ENCODE measurements at regions not wholly inside any gene's neighbourhood (a gene's known extent, or its start where the extent isn't known, plus 50 kb on each side); places are given as distances from the start of the nearest gene placed in this dataset.

- Histone ChIP-seq H3K36me3 (ENCODE audit: insufficient read depth, low read length) (no peaks in the 10 kb centered on the region), H3K79me2 (ENCODE audit: control insufficient read depth, insufficient read depth, low read length, unreplicated experiment) (no peaks in the 10 kb centered on the region), H3K27ac (ENCODE audit: low read depth, low read length) (no peak overlapping the region), H3K27me3 (ENCODE audit: insufficient read depth, low read length) (no peaks in the 10 kb centered on the region), H3K4me1 (ENCODE audit: control insufficient read depth, insufficient read depth, low read length, unreplicated experiment) (no peaks in the 10 kb centered on the region), H3K4me3 (ENCODE audit: low read depth, low read length) (no peak overlapping the region), H2AFZ (ENCODE audit: low read length, unreplicated experiment) (no peak overlapping the region)
Measured at GRCh38 chr14:27546111-27546510, 948.3 kb upstream of the NOVA1 start.

- Histone ChIP-seq H3K36me3 (ENCODE audit: insufficient read depth, low read length) (no peaks in the 10 kb centered on the region), H3K27me3 (ENCODE audit: insufficient read depth, low read length) (no peaks in the 10 kb centered on the region), H3K4me3 (ENCODE audit: low read depth, low read length) (no peak overlapping the region), H2AFZ (ENCODE audit: low read length, unreplicated experiment) (no peak overlapping the region), H3K4me1 (ENCODE audit: control insufficient read depth, insufficient read depth, low read length, unreplicated experiment) (no peaks in the 10 kb centered on the region), H3K79me2 (ENCODE audit: control insufficient read depth, insufficient read depth, low read length, unreplicated experiment) (no peaks in the 10 kb centered on the region), H3K27ac (ENCODE audit: low read depth, low read length) (no peak overlapping the region)
Measured at GRCh38 chr14:27553790-27554189, 956.0 kb upstream of the NOVA1 start.

GRCh38 chr14:27557445-27557844 is 959.6 kb upstream of the NOVA1 start:
- no peaks in the 10 kb centered on the region for H3K36me3 ChIP-seq (ENCODE audit: insufficient read depth, low read length)
- H3K79me2 ChIP-seq (ENCODE audit: control insufficient read depth, insufficient read depth, low read length, unreplicated experiment), result no peaks in the 10 kb centered on the region
- H3K27me3 ChIP-seq (ENCODE audit: insufficient read depth, low read length), result no peaks in the 10 kb centered on the region
- no peak overlapping the region for H2AFZ ChIP-seq (ENCODE audit: low read length, unreplicated experiment)
- H3K4me1 ChIP-seq (ENCODE audit: control insufficient read depth, insufficient read depth, low read length, unreplicated experiment), result no peaks in the 10 kb centered on the region
- no peak overlapping the region for H3K4me3 ChIP-seq (ENCODE audit: low read depth, low read length)
- H3K27ac ChIP-seq (ENCODE audit: low read depth, low read length), result no peak overlapping the region

GRCh38 chr14:27559848-27560247 is 962.0 kb upstream of the NOVA1 start:
- H3K27me3 ChIP-seq (ENCODE audit: insufficient read depth, low read length), result no peaks in the 10 kb centered on the region
- H3K79me2 ChIP-seq (ENCODE audit: control insufficient read depth, insufficient read depth, low read length, unreplicated experiment), result no peaks in the 10 kb centered on the region
- no peaks in the 10 kb centered on the region for H3K36me3 ChIP-seq (ENCODE audit: insufficient read depth, low read length)
- no peak overlapping the region for H2AFZ ChIP-seq (ENCODE audit: low read length, unreplicated experiment)
- no peaks in the 10 kb centered on the region for H3K4me1 ChIP-seq (ENCODE audit: control insufficient read depth, insufficient read depth, low read length, unreplicated experiment)
- H3K27ac ChIP-seq (ENCODE audit: low read depth, low read length), result no peak overlapping the region
- no peak overlapping the region for H3K4me3 ChIP-seq (ENCODE audit: low read depth, low read length)

GRCh38 chr14:27566843-27567382 is 969.1 kb upstream of the NOVA1 start:
- Histone ChIP-seq H3K79me2 (ENCODE audit: control insufficient read depth, insufficient read depth, low read length, unreplicated experiment) (no peaks in the 10 kb centered on the region), H2AFZ (ENCODE audit: low read length, unreplicated experiment) (no peak overlapping the region), H3K4me3 (ENCODE audit: low read depth, low read length) (no peak overlapping the region), H3K27ac (ENCODE audit: low read depth, low read length) (no peak overlapping the region), H3K27me3 (ENCODE audit: insufficient read depth, low read length) (no peaks in the 10 kb centered on the region), H3K36me3 (ENCODE audit: insufficient read depth, low read length) (no peaks in the 10 kb centered on the region), H3K4me1 (ENCODE audit: control insufficient read depth, insufficient read depth, low read length, unreplicated experiment) (no peaks in the 10 kb centered on the region)

- no peaks in the 10 kb centered on the region for H3K79me2 ChIP-seq (ENCODE audit: control insufficient read depth, insufficient read depth, low read length, unreplicated experiment)
- no peaks in the 10 kb centered on the region for H3K4me1 ChIP-seq (ENCODE audit: control insufficient read depth, insufficient read depth, low read length, unreplicated experiment)
- H3K27me3 ChIP-seq (ENCODE audit: insufficient read depth, low read length), result no peaks in the 10 kb centered on the region
- no peak overlapping the region for H3K4me3 ChIP-seq (ENCODE audit: low read depth, low read length)
- H3K36me3 ChIP-seq (ENCODE audit: insufficient read depth, low read length), result no peaks in the 10 kb centered on the region
- no peak overlapping the region for H2AFZ ChIP-seq (ENCODE audit: low read length, unreplicated experiment)
- H3K27ac ChIP-seq (ENCODE audit: low read depth, low read length), result no peak overlapping the region
Measured at GRCh38 chr14:27573018-27573417, 975.2 kb upstream of the NOVA1 start.

GRCh38 chr14:27587103-27587502 is 989.3 kb upstream of the NOVA1 start:
- H2AFZ ChIP-seq (ENCODE audit: low read length, unreplicated experiment), result no peak overlapping the region
- H3K27me3 ChIP-seq (ENCODE audit: insufficient read depth, low read length), result no peaks in the 10 kb centered on the region
- no peak overlapping the region for H3K4me3 ChIP-seq (ENCODE audit: low read depth, low read length)
- no peaks in the 10 kb centered on the region for H3K36me3 ChIP-seq (ENCODE audit: insufficient read depth, low read length)
- no peak overlapping the region for H3K27ac ChIP-seq (ENCODE audit: low read depth, low read length)
- H3K4me1 ChIP-seq (ENCODE audit: control insufficient read depth, insufficient read depth, low read length, unreplicated experiment), result no peaks in the 10 kb centered on the region
- no peaks in the 10 kb centered on the region for H3K79me2 ChIP-seq (ENCODE audit: control insufficient read depth, insufficient read depth, low read length, unreplicated experiment)

GRCh38 chr14:27605282-27605681 is 1007.4 kb upstream of the NOVA1 start:
- no peaks in the 10 kb centered on the region for H3K27me3 ChIP-seq (ENCODE audit: insufficient read depth, low read length)

GRCh38 chr14:27608377-27608776 is 1010.5 kb upstream of the NOVA1 start:
- Histone ChIP-seq H3K4me1 (ENCODE audit: control insufficient read depth, insufficient read depth, low read length, unreplicated experiment) (no peaks in the 10 kb centered on the region), H3K27ac (ENCODE audit: low read depth, low read length) (no peak overlapping the region), H2AFZ (ENCODE audit: low read length, unreplicated experiment) (no peak overlapping the region), H3K27me3 (ENCODE audit: insufficient read depth, low read length) (no peaks in the 10 kb centered on the region), H3K36me3 (ENCODE audit: insufficient read depth, low read length) (no peaks in the 10 kb centered on the region), H3K79me2 (ENCODE audit: control insufficient read depth, insufficient read depth, low read length, unreplicated experiment) (no peaks in the 10 kb centered on the region), H3K4me3 (ENCODE audit: low read depth, low read length) (no peak overlapping the region)

More at GRCh38 chr14:27605282-27605681, 1007.4 kb upstream of the NOVA1 start:
- Histone ChIP-seq H3K4me3 (ENCODE audit: low read depth, low read length) (no peak overlapping the region), H2AFZ (ENCODE audit: low read length, unreplicated experiment) (no peak overlapping the region), H3K4me1 (ENCODE audit: control insufficient read depth, insufficient read depth, low read length, unreplicated experiment) (no peaks in the 10 kb centered on the region), H3K27ac (ENCODE audit: low read depth, low read length) (no peak overlapping the region), H3K36me3 (ENCODE audit: insufficient read depth, low read length) (no peaks in the 10 kb centered on the region), H3K79me2 (ENCODE audit: control insufficient read depth, insufficient read depth, low read length, unreplicated experiment) (no peaks in the 10 kb centered on the region)

GRCh38 chr14:27612121-27612520 is 1014.3 kb upstream of the NOVA1 start:
- Histone ChIP-seq H3K4me1 (ENCODE audit: control insufficient read depth, insufficient read depth, low read length, unreplicated experiment) (no peaks in the 10 kb centered on the region), H2AFZ (ENCODE audit: low read length, unreplicated experiment) (no peak overlapping the region), H3K4me3 (ENCODE audit: low read depth, low read length) (no peak overlapping the region), H3K27ac (ENCODE audit: low read depth, low read length) (no peak overlapping the region), H3K79me2 (ENCODE audit: control insufficient read depth, insufficient read depth, low read length, unreplicated experiment) (no peaks in the 10 kb centered on the region), H3K36me3 (ENCODE audit: insufficient read depth, low read length) (no peaks in the 10 kb centered on the region), H3K27me3 (ENCODE audit: insufficient read depth, low read length) (no peaks in the 10 kb centered on the region)

- H3K27ac ChIP-seq (ENCODE audit: low read depth, low read length), result no peak overlapping the region
- H3K36me3 ChIP-seq (ENCODE audit: insufficient read depth, low read length), result no peaks in the 10 kb centered on the region
- no peaks in the 10 kb centered on the region for H3K79me2 ChIP-seq (ENCODE audit: control insufficient read depth, insufficient read depth, low read length, unreplicated experiment)
- no peak overlapping the region for H2AFZ ChIP-seq (ENCODE audit: low read length, unreplicated experiment)
- no peak overlapping the region for H3K4me3 ChIP-seq (ENCODE audit: low read depth, low read length)
- H3K4me1 ChIP-seq (ENCODE audit: control insufficient read depth, insufficient read depth, low read length, unreplicated experiment), result no peaks in the 10 kb centered on the region
- H3K27me3 ChIP-seq (ENCODE audit: insufficient read depth, low read length), result no peaks in the 10 kb centered on the region
Measured at GRCh38 chr14:27613102-27613501, 1015.3 kb upstream of the NOVA1 start.

Data from ACC112 (cell line).